GM12878 (cell line): ENCODE measurements at regions not wholly inside any gene's neighbourhood (a gene's known extent, or its start where the extent isn't known, plus 50 kb on each side); places are given as distances from the start of the nearest gene placed in this dataset.

Source experiments
- ATAC-seq: fragments of 200-7000 bp; cut with Tn5 transposase; 3 replicates; pipeline ENCODE4 v1.9.1; 2020; ENCODE audit warnings: mild to moderate bottlenecking, moderate library complexity
- BruUV-seq: library from RNA; stranded (reverse); fragments of 400-500 nt; replicated peaks from 2 replicates; lab custom pipeline; 2021; lab: Mats Ljungman, UMichigan
- CTCF ChIA-PET: fragments of 300-600 bp; sonication (Branson Sonifier 250); formaldehyde crosslinking; extraction: SDS; loops from one replicate; lab custom pipeline; 2021; ENCODE audit warnings: inconsistent platforms; lab: Yijun Ruan, JAX
- POLR2A ChIA-PET: fragments of 350-600 bp; formaldehyde crosslinking; extraction: SDS; loops from one replicate; lab custom pipeline; 2021; ENCODE audit warnings: inconsistent platforms; lab: Charles Lee
- RAD21 ChIA-PET: fragments of 300-600 bp; sonication (Branson Sonifier 250); formaldehyde crosslinking; loops from one replicate; lab custom pipeline; 2023; ENCODE audit warnings: antibody characterized with exemption; ENCODE audit not compliant: unreplicated experiment; lab: Charles Lee
- SMC1A ChIA-PET: fragments of 300-600 bp; sonication (Branson Sonifier 250); formaldehyde crosslinking; loops from one replicate; lab custom pipeline; 2023; ENCODE audit not compliant: unreplicated experiment, uncharacterized antibody; lab: Charles Lee
- DNase-seq: peaks from one replicate; pipeline ENCODE4 v3.0.0-alpha.2; 2011; ENCODE audit warnings: low read depth, low spot score
- FAIRE-seq: peaks from 3 replicates; lab custom pipeline; 2011; peaks lifted over from hg19 to GRCh38; lab: Jason Lieb, UNC
- H2AFZ ChIP-seq: 2 replicates; pipeline ENCODE4 v1.6.0; 2011; ENCODE audit warnings: low read depth, low read length, control low read depth; ENCODE audit not compliant: control insufficient read depth
- H3K27ac ChIP-seq: 2 replicates; pipeline ENCODE4 v1.5.1; 2011; ENCODE audit warnings: control low read depth; ENCODE audit not compliant: control insufficient read depth, insufficient read depth
- H3K27me3 ChIP-seq, 2 experiments: replicated peaks in 1 of 2; 2 replicates each; pipeline versions ENCODE4 v1.6.0 to v1.6.1; 2011; ENCODE audit warnings: low read length in 1 of 2; ENCODE audit not compliant: control insufficient read depth in 2 of 2, insufficient read depth in 2 of 2
- H3K36me3 ChIP-seq, 2 experiments: 2 replicates each; pipeline ENCODE4 v1.5.1; 2011; ENCODE audit warnings: low read length in 1 of 2; ENCODE audit not compliant: control insufficient read depth in 2 of 2, insufficient read depth in 2 of 2
- H3K4me1 ChIP-seq: 2 replicates; pipeline ENCODE4 v1.6.1; 2011; ENCODE audit warnings: mild to moderate bottlenecking, low read length, moderate library complexity, mixed read lengths; ENCODE audit not compliant: control insufficient read depth, insufficient read depth
- H3K4me2 ChIP-seq: 2 replicates; pipeline ENCODE4 v1.6.0; 2011; ENCODE audit warnings: control low read depth; ENCODE audit not compliant: control insufficient read depth, insufficient read depth
- H3K4me3 ChIP-seq: fragments of 200-600 bp; sonication (generic); 2 replicates; pipeline ENCODE4 v1.5.1; 2016
- H3K79me2 ChIP-seq: 2 replicates; pipeline ENCODE4 v1.6.0; 2011; ENCODE audit warnings: low read length; ENCODE audit not compliant: control insufficient read depth, insufficient read depth
- H3K9ac ChIP-seq: 2 replicates; pipeline ENCODE4 v1.8.0; 2011; ENCODE audit warnings: low read length, control low read depth, mixed read lengths; ENCODE audit not compliant: control insufficient read depth, insufficient read depth
- H3K9me3 ChIP-seq: replicated peaks from 3 replicates; pipeline ENCODE4 v1.5.1; 2011; ENCODE audit warnings: mild to moderate bottlenecking, low read length; ENCODE audit not compliant: control insufficient read depth, insufficient read depth
- H4K20me1 ChIP-seq: 2 replicates; pipeline ENCODE4 v1.6.0; 2011; ENCODE audit not compliant: control insufficient read depth, insufficient read depth
- ATF2 ChIP-seq: IDR thresholded peaks from 2 replicates; pipeline ENCODE4 v1.6.1; 2012; ENCODE audit warnings: low read length, inconsistent platforms
- ATF3 ChIP-seq: IDR thresholded peaks from 2 replicates; pipeline ENCODE4 v1.6.1; 2011; ENCODE audit warnings: low read depth, mild to moderate bottlenecking, low read length, moderate library complexity, borderline replicate concordance; ENCODE audit errors: extremely low read depth
- BACH1 ChIP-seq: fragments of 450-650 bp; IDR thresholded peaks from 2 replicates; pipeline ENCODE4 v1.6.1; 2017; ENCODE audit warnings: mild to moderate bottlenecking, borderline replicate concordance
- CHD2 ChIP-seq: IDR thresholded peaks from 2 replicates; pipeline ENCODE4 v1.6.1; 2011; ENCODE audit warnings: low read depth, low read length, improper control_type of control experiment, borderline replicate concordance
- CREB1 ChIP-seq: IDR thresholded peaks from 2 replicates; pipeline ENCODE4 v1.6.1; 2012; ENCODE audit warnings: low read depth, mild to moderate bottlenecking, inconsistent platforms
- CREM ChIP-seq: IDR thresholded peaks from 2 replicates; pipeline ENCODE4 v1.6.1; 2014; ENCODE audit warnings: antibody characterized with exemption, low read depth
- E4F1 ChIP-seq: fragments of 450-650 bp; IDR thresholded peaks from 2 replicates; pipeline ENCODE4 v1.6.1; 2018; ENCODE audit warnings: borderline replicate concordance, mild to moderate bottlenecking; ENCODE audit not compliant: partially characterized antibody
- EED ChIP-seq: sonication (generic); IDR thresholded peaks from 2 replicates; pipeline ENCODE4 v1.6.1; 2016; ENCODE audit warnings: antibody characterized with exemption, low read depth
- HSF1 ChIP-seq: fragments of 150-350 bp; IDR thresholded peaks from 2 replicates; pipeline ENCODE4 v1.6.1; 2014; ENCODE audit warnings: mild to moderate bottlenecking, low read depth, low read length
- JUNB ChIP-seq: IDR thresholded peaks from 2 replicates; pipeline ENCODE4 v1.6.1; 2016; ENCODE audit warnings: antibody characterized with exemption, mild to moderate bottlenecking
- JUND ChIP-seq: IDR thresholded peaks from 2 replicates; pipeline ENCODE4 v1.6.1; 2012; ENCODE audit warnings: low read depth, mild to moderate bottlenecking, low read length, improper control_type of control experiment, moderate library complexity
- NFIC ChIP-seq: IDR thresholded peaks from 2 replicates; pipeline ENCODE4 v1.6.1; 2012; ENCODE audit warnings: low read depth, mild to moderate bottlenecking, inconsistent platforms, low read length, moderate library complexity
- PAX8 ChIP-seq: fragments of 450-650 bp; IDR thresholded peaks from 2 replicates; pipeline ENCODE4 v1.6.1; 2017; ENCODE audit warnings: mild to moderate bottlenecking, moderate library complexity
- RUNX3 ChIP-seq: IDR thresholded peaks from 2 replicates; pipeline ENCODE4 v1.6.1; 2012; ENCODE audit warnings: low read length, inconsistent platforms
- SPI1 ChIP-seq: IDR thresholded peaks from 2 replicates; pipeline ENCODE4 v1.6.1; 2011; ENCODE audit warnings: low read depth, mild to moderate bottlenecking, low read length, moderate library complexity, borderline replicate concordance; ENCODE audit not compliant: insufficient read depth
- STAT3 ChIP-seq: IDR thresholded peaks from 2 replicates; pipeline ENCODE4 v1.6.1; 2011; ENCODE audit warnings: low read depth, low read length, improper control_type of control experiment
- TCF12 ChIP-seq: IDR thresholded peaks from 2 replicates; pipeline ENCODE4 v1.6.1; 2011; ENCODE audit warnings: low read depth, mild to moderate bottlenecking, low read length
- ZNF24 ChIP-seq: fragments of 450-650 bp; IDR thresholded peaks from 2 replicates; pipeline ENCODE4 v1.6.1; 2017; ENCODE audit warnings: antibody characterized with exemption, mild to moderate bottlenecking
- WGBS: methylation state at CpG from one replicate; pipeline ENCODE4 v1.1.6; 2016; ENCODE audit warnings: low lambda C conversion rate; ENCODE audit not compliant: insufficient replicate concordance, insufficient coverage; ENCODE audit errors: missing lambda C conversion rate; 5-methylcytosine and 5-hydroxymethylcytosine counted together
- in situ Hi-C: fragments of 300-500 bp; cut with MboI; formaldehyde crosslinking; loops from 9 replicates; pipeline ENCODE4 v1.14.3; 2018; ENCODE audit warnings: mixed read lengths
- intact Hi-C: fragments of 100-400 bp; cut with micrococcal nuclease; formaldehyde crosslinking; loops from one replicate; pipeline ENCODE4 v1.14.2; 2022; ENCODE audit not compliant: unreplicated experiment

- peak; percentile 88; the same call in 1 of the 2 replicates for TF ChIP-seq RUNX3
- peak; percentile 49; the same call in 1 of the 2 replicates for TF ChIP-seq SPI1
- peak; percentile 67; the same call in 1 of the 2 replicates for TF ChIP-seq CREM
- peak; percentile 90 for TF ChIP-seq JUNB
- TF ChIP-seq NFIC: peak; percentile 74; the same call in 1 of the 2 replicates
- no peak for TF ChIP-seq JUND
- TF ChIP-seq ATF2: peak; percentile 53; the same call in 1 of the 2 replicates
Observed at GRCh38 chr1:187977298-187977697, 1148.5 kb downstream of the PLA2G4A start (continued).

- H3K27me3 ChIP-seq: no peaks in the 10 kb centered on the region
- DNase-seq: peak; percentile 19
- TF ChIP-seq CREB1: peak; percentile 49; the same call in 1 of the 2 replicates
- TF ChIP-seq TCF12: 0 out of 2 replicates have a peak, but pooled peaks have one; percentile 45
- no peak for TF ChIP-seq BACH1
- TF ChIP-seq HSF1: no peak
- no peak for TF ChIP-seq ZNF24
- TF ChIP-seq E4F1: no peak
- no peak for TF ChIP-seq ATF3
- TF ChIP-seq PAX8: no peak
- TF ChIP-seq EED: no peak; the same call in 1 of the 2 replicates
- TF ChIP-seq CHD2: no peak
- TF ChIP-seq STAT3: no peak
Observed at GRCh38 chr1:187985145-187985896, 1156.6 kb downstream of the PLA2G4A start.

More at GRCh38 chr1:187985145-187985896, 1156.6 kb downstream of the PLA2G4A start:
- H3K4me1 ChIP-seq: peaks cover 11% of the 10 kb centered on the region
- no peaks in the 10 kb centered on the region for H4K20me1 ChIP-seq
- H3K4me2 ChIP-seq: peak overlapping the region; percentile 71
- no peaks in the 10 kb centered on the region; the same call in 2 of the 3 replicates for H3K9me3 ChIP-seq
- no peaks in the 10 kb centered on the region for H3K36me3 ChIP-seq
- H3K9ac ChIP-seq: peak overlapping the region; percentile 39; the same call in 1 of the 2 replicates
- POLR2A ChIA-PET: no interaction called here
- CTCF ChIA-PET: interaction anchor here (1.5 to 1.7 kb wide), 2 partner anchors 15 to 56 kb away, joined by 4 to 5 read pairs; no protein-coding TSS in a partner anchor
- FAIRE-seq (peak; percentile 79), ATAC-seq (peak; percentile 64)
- H3K4me3 ChIP-seq: no peak overlapping the region
- H2AFZ ChIP-seq: peak overlapping the region; percentile 39
- intact Hi-C loops: loop anchor here (5.0 kb wide), 3 partner anchors 38 to 147 kb away; no protein-coding TSS in a partner anchor
- in situ Hi-C loops: no loop called here
- no peaks in the 10 kb centered on the region for H3K79me2 ChIP-seq
- peak overlapping the region; percentile 69 for H3K27ac ChIP-seq
- BruUV-seq: no TSS peak
- RAD21 ChIA-PET: interaction anchor here (1.3 to 3.2 kb wide), 3 partner anchors 21 to 57 kb away, joined by 5 to 15 read pairs (median 7); no protein-coding TSS in a partner anchor
- WGBS: 26% methylated on average over 4 of the region's 4 CpGs
- SMC1A ChIA-PET: interaction anchor here (0.8 to 2.7 kb wide), 8 partner anchors 10 to 593 kb away, joined by 3 to 10 read pairs (median 4); no protein-coding TSS in a partner anchor
